ENCODE measurements at regions not wholly inside any gene's neighbourhood (a gene's known extent, or its start where the extent isn't known, plus 50 kb on each side); places are given as distances from the start of the nearest gene placed in this dataset.

DNA sequence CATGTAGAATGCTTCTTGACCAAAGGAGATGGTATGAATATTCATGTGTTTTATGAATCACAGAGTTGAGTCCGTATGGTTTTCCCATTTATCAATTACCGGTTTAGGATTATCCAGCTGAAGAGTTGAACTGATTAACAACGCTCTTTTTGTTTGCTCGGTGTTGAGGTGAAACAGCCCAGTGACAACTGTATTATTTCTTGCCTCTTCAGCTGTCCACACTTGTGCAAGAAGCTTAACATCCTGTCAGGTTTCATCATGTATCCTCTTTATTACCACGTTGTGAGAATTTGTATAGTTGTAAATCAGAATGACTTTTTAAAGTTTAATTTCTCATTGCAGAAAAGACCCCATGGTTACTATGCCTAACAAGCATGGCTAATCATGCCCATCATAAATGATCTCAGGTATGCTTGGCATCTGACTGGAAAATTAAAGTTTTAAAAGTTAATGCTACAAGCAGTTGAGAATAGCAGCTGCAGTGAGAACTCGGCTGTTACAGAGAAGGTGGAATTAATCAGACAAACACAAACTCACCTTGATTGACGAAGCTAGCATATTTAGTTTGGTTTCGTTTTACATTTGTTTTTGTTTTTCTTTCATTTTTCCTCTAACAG is 563.2 kb upstream of the ADGRL2 start:
- no peak for DNase-seq

DNA sequence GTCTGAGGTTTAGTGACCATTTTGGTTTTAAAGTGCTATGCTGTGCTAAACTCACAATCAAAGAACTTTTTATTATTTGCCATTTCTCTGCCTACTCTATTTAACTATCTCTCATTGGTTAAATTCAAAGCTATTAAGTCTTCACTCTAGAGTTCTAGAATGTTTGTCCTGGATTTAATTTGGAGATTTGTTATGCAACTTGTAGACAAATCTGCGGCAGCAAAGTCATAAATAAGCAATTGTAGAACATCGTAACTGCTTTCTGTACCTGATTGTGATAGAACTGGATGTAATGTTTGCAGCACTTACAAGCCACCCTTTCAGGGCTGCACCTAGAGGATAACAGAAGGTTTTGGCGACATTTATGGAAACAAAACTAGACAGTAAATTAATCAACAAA is 566.5 kb upstream of the ADGRL2 start:
- DNase-seq = no peak

DNA sequence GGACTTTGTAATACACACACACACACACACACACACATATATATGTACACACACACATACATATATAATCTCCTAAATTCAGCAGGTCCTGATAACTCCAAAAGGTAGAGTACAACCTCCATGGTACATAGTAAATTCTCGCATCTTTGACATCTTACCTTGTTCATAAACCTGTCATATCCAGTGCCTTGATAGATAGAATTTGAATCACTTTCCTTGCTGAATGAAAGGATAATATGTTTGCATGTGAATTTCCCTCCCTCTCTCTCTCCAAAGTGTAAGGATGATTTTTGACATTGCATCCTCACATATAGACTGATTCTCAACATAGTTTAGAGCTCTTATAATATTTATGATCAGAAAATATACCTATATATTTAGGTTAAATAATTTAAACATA is 567.1 kb upstream of the ADGRL2 start:
- no peak for DNase-seq

DNA sequence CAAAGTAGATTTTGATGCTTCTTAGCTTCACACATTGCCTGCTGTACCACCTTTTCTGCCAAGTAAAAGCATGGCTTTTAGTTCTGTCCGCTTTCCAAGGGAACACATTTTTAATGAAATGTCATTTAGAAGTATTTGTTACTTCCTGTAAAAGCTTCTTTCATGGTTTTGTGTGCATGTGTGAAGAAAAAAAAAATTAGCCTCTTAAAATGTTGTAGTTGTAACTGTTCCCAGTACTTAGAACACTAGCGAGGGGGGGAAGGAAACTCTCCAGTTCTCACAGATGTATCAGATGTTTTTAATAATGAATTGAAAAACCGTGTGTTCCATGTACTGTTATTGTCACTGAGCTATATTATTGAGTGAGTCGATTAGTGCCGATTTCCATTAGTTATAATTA is 568.3 kb upstream of the ADGRL2 start:
- no peak for DNase-seq

DNA sequence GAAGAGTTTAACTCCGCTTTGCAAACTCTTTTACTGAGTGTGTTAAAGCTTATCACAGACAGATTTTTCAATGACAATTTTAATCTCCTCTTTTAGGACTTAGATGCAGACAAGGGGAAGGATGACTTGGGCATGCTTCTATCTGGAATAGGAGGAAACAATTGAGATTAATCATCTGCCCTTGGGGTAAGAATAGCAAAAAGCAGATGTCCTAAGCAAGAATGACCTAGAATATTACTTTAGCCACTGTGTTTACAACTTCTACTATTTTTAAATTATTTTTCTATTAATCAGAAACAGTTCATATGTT is 569.0 kb upstream of the ADGRL2 start:
- DNase-seq = no peak

DNA sequence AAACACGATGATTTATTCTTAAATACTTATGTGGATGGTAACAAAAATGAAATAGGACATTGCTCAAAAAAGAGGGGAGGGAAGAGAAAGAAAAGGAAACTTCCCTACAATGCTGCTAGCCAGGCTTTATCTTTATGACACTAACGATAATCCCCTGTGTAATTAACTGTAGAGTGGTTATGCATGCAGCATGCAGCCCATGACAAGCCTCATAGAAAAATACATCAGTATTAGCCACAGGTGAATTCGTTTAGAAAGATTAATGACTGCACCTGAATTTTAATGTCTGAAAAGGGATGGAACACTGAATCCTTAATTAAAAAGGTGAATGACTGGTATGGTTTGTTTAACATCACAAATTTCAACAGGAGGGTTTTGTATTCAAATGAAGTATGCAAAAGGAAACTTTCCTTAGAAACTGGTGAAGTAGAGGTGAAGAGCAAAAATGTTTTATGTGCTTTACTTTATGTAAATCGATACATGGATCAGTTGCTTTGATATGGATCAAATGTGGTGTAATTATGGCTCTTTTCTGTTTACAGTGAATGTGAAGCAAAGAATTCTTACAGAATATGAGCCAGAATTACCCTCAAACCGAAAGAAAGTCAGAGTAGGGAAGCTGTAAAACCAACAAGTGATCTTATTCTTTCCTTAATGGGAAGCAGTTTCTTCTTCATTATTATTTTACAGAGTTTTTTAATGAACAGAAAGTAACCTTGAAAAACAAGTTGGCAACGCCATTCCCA is 569.6 kb upstream of the ADGRL2 start:
- DNase-seq = no peak

DNA sequence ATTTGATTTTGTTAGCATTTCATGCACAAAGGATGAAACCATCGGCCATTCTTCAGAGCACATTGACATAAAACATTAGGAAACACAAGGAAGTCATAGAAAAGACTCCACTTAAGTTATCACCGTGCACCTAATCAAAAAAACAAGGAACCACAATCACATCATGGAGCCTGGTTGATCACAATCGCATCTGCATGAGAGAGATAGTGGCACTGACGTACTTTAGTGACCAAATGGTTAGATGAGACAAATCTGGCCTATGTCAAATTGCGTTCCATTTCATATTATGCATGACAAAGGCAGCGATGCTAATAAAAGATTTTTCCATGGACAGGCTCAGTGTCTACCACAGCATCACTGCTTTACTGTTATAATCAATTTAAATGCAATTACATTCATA is 571.8 kb upstream of the ADGRL2 start:
- DNase-seq = no peak

DNA sequence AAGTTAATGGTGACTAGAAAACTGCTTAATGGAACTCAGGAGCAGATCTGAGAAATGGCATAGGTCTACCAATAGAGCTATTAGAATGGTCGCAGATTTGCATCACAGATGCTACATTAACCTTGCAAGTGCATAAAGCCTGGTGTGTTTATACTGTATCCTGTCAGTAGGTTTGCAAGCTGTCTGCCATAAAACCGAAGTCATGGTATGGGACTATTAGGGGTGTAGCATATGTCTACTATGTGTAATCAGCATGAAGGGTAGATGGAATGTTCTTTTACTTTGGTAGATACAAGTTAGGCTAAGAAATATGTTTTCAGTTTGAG is 574.2 kb upstream of the ADGRL2 start:
- no peak for DNase-seq

DNA sequence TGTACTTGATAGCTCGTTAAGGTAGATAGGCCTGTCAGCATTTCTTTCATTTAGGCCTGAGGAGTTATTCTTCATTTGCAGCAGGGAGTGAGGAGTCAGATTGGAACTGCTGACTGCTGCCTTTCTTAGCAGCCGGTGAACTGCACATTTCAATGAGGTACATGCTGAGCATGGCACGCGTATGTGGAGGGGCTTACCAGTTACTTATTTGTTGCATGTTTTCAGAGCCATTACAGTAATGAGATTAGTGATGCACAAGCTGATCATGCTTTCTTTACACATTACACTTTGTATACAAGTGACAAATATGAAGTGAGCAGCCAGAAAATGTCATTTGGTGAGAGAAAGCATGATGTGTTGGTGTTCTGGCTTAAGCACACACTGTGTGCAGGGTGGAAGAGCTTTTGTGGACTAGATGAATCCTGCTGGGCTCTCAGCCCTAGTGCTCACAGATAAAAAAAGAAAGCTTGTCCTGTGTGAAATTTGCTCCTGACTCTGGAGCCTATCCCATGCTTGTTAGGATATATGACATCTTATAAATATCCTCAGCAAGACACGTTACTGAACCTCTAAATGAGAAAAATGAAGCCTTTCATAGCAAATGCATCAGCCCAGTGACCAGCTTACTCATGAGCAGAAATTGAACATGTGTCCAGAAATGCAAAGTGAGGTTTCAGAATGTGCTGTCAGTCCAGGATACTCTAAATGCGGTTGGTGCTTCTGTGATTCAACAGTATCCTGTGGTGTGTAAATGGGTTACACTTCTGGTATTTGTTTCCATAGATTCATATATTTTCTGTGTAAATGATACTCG is 574.7 kb upstream of the ADGRL2 start:
- DNase-seq = no peak

DNA sequence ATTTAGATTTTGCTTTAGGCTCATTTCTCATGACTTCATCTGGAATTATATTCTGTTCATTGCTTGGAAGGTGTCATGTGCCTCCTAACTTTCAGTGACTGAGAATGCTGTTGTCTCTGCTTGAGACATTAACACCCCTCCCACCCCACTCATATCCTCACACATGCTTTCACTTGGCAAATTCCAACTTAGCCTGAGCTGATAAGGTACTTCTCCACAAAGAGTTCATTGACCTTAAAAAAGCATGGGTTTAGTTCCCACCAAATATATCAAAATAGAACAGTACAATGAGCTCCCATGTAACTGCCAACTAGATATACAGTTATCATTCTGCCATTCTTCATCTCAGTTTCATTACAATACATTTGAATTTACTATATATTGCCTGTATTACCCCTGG is 576.5 kb upstream of the ADGRL2 start:
- no peak for DNase-seq

DNA sequence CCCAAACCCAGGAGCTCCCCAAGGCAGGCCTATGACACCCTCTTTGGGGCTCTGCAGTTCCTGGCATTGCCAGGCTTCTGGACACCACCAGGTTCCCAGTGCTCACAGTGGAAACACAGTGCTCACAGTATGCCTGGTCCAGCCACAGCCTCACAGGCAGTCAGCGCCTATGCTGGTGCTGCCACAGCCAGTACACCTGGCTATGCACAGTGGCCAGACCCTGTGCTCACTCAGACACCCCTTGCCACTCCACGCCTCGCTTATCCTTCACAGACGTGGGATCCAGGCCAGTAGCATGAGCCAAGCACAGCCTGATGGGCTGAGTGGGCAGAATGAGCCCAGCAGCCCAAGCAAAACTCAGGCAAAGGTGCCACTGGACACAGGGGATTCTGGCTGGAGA is 579.2 kb upstream of the ADGRL2 start:
- DNase-seq = no peak

DNA sequence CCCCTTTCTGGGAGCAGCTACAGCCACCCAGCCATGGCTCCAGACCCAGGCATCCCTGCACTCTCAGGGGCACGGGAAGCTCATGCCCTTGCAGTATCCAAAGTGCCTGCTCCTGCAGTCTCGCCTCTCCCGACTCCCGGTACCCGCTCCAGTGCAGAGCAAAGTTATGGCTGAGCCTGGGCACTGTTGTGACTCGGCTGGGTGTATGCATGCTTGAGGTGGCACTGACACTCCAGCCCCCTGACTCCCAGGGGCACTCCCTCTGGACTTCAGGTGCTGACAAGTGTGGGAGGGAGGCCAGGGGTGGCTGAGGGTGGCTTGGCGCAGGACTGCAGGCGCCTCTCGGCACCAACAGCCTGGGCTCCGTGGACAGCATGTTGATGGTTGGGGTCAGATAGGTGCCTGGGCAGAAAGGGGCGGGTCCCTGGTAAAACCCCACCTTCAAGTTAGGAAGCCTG is 580.1 kb upstream of the ADGRL2 start:
- DNase-seq = no peak

DNA sequence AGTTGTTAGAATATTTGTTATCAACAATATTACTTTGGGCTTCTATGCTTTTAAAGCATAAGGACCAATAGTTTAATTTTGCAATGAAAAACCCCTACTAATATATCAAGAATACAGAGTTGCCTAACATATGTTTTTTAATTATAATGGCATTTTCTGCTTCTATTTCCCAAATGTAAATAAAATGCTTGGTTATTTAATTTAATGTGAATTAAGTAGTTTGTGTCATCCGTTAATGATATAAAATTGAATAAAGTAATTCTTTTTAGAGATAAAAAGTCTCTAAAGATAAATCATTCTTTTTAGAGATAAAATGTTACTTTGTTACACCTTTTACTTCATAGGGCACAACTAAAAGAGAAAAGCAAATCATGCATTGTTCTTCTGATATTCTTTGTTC is 583.7 kb upstream of the ADGRL2 start:
- no peak for DNase-seq

DNA sequence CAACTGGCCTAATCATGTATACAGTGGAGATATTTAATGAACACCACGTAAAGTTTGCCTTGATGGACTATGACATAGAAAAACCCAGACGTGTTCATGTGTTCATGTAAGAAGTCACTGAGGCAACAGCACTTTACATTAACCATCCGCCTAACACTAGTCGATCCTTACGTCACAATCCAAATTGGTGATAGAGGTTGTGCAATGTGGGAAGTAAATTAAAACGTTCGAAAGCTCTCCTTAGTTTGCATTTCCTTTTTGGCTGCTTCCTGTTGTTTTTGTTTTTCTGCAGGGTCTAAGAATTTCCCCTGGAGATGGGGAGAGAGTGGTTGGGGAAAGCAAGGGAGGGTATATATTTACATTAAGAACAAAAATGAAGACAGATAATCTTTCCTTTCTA is 587.5 kb upstream of the ADGRL2 start:
- no peak for DNase-seq

DNA sequence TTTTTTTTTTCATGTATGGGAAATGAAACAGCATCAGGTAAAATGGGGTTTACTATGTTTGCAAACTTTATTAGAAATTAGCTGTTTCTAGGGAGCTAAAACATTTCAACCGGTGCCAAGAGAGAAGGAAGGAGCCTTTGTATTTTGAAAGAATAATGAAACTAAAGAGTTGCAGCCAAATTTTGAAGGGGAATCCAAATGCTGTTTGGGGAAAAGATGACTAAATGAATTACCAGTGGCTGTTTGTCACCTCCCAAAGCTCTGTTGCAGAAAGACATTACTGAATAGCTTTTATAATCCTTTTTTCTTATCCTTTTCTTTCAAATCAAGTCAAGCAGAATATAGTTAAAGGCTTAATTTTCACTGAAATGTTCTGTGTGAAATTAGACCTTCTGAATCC is 591.3 kb upstream of the ADGRL2 start:
- DNase-seq = no peak

DNA sequence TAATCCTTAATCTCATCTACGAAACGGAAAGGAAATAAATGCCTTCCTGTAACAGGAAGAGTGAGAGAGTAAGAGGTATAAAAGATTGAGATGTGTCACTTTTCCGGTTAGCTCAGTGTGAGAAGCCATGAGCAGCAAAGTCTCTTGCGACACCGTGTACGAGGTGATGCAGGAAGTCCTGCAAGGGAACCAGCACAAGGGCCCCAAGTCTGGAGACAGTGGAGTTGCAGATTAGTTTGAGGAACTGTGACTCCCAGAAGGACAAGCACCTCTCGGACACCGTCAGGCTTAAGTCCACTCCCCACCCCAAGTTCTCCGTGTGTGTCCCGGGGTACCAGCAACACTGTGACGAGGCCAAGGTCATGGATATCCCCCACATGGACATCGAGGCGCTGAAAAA is 592.3 kb upstream of the ADGRL2 start:
- DNase-seq = no peak

DNA sequence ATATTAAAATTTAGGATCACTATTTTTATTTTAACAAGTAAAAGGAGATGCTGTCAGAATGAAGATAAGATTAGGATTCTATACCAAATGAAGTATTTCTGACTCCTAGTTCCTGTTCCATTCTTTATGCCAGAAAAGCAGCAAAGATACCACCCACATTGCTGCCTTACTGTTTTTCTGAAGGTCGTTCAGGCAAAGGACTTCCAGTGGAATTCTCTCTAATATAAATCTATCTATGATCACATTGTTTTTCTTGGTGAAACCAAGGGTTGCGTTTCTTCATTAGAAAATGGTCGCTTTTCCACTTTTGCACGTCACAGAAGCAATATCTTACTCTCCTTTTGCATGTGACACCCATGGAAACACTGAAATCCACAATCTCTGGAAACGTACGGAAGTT is 594.8 kb upstream of the ADGRL2 start:
- no peak for DNase-seq

DNA sequence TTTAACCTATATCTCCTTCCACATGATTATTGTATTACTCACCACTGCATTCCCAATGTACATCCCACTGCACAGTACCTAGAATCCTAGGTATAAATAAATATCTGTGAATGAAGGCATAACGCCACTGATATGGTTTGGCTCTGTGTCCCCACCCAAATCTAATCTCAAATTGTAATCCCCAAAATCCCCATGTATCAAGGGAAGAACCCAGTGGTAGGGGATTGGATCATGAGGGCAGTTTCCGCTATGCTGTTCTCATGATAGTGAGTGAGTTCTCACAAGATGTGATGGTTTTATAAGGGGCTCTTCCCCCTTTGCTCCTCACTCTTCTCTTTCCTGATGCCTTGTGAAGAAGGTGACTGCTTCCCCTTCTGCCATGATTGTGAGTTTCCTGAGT is 599.0 kb upstream of the ADGRL2 start:
- DNase-seq = no peak

DNA sequence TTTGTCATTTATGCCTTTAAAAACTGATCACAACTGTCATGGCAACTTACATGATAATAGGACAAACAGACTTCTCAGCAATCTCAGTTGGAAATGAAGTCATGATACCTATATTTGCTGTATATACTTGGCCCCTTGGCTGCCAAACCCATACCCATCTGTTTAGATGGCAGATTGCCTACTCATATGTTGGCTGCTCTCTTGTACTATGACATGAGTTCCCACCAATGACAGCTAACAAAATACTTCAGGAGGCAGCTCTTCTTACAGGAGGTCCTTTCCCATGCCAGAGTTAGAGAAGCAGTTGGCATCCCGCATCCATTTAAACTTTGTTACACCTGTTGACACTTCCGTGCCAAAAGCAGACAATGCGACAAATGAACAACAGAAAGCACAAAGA is 603.1 kb upstream of the ADGRL2 start:
- no peak for DNase-seq

DNA sequence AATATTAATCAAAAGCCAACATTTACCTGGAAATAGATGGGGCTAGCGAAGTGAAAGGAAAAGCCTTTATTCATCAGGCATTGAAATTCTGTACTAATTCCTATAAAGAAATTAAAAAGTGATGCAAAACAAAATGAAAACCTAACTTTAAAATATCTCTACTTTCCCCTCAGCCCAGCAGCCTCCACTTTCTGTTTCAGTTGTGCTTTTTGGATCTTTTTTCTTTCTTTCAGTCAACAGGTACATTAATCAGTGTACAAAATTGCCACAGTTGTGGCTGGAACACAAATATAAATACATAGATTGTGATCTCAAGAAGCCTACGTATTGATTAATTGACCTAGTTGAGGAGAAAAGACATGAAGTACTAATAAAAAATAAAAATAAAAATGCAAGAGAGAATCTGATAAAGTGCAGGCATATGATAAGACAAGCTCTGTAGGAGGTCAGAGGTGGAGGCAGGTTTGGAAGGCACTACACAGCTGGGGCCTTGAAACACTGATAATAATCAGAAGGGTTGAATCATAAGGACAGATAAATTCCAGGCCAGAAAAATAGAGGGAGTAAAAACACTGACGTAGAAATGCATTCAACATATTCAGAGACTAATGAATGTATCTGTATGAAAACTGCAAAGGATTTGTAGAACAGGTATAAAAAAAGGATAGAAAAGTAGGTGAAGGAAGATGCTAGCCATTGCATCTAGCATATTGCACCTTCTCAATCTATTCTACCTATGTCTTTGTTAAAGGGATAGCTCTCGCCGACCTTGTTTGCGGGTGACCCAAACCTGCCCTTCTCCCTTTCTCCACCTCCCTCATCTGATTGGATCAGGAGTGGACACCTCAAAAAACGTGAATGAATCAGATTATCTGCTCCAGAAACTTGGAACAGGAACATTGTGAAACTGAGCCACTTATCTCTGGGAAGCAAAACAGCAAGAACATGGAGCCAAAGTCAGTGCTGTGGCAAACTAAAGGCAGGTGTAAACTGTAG is 607.8 kb upstream of the ADGRL2 start:
- no peak for DNase-seq

DNA sequence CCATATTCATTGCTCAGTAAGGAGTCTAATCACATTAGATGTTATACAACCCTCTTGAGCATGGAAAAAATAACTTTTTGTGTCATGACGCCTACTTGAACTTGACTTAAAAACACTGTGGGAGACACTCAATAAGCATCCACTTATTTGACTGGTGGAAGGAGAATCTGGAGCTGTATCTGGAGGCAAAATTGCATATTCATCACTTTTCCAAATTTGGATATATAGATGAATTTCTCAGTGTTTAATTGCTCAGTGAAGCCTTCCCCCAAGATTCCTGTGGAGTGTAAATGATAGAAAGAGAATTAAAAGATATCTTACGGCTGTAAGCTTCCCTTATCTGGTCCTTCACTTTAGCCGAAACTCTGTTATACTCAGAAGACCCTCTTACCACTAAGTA is 610.7 kb upstream of the ADGRL2 start:
- no peak for DNase-seq

DNA sequence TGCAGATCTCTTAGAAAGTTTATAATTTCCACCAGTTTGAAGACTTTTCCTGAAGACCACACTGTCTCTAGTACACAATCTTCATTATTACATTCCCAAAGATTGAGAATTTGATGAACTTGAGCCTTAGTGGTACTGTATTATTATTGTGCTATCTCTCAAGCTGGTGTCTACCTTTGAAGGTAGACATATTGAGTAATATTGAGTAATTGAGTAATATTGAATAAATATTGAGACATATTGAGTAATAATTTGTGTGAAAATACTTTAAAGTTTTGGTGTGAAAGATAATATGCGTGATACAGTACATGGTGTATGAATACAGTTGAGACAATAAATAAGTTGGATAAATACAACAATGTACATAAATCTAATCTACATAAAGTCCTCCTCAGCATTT is 613.1 kb upstream of the ADGRL2 start:
- no peak for DNase-seq

DNA sequence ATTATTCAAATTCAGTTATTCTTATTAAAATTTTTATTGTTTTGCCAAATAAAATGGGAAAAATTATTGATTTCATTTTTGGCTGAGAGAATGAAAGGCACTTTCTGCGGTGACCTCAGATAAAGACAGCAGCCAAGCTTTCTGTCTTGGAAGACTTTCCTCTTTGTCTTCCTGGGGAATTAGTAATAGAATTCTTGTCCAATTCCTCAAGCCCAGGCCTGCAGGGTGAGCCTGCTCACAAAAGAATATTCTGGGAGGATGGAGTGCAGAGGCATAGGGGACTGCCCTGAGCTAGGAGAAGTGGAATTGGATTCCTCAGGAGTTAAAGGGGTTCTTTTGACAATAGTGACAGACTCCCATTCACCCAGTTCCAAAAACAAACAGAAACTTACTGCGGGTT is 614.5 kb upstream of the ADGRL2 start:
- no peak for DNase-seq

Data from NK-92 treated with Interleukin-12 subunit alpha and Interleukin-12 subunit beta, amount 100 ng/mL, for 24 hours (cell line).